T-helper 22 cell (primary cell): ENCODE measurements at regions not wholly inside any gene's neighbourhood (a gene's known extent, or its start where the extent isn't known, plus 50 kb on each side); places are given as distances from the start of the nearest gene placed in this dataset.
"Not testable (repeated sequence)": the region's sequence is repeated elsewhere in the genome, so short reads cannot be mapped to it uniquely, and the experiment has no call there.

Source experiments
- DNase-seq: peaks from one replicate; pipeline ENCODE4 v3.0.0-alpha.2; 2020; ENCODE audit warnings: low read depth

DNA sequence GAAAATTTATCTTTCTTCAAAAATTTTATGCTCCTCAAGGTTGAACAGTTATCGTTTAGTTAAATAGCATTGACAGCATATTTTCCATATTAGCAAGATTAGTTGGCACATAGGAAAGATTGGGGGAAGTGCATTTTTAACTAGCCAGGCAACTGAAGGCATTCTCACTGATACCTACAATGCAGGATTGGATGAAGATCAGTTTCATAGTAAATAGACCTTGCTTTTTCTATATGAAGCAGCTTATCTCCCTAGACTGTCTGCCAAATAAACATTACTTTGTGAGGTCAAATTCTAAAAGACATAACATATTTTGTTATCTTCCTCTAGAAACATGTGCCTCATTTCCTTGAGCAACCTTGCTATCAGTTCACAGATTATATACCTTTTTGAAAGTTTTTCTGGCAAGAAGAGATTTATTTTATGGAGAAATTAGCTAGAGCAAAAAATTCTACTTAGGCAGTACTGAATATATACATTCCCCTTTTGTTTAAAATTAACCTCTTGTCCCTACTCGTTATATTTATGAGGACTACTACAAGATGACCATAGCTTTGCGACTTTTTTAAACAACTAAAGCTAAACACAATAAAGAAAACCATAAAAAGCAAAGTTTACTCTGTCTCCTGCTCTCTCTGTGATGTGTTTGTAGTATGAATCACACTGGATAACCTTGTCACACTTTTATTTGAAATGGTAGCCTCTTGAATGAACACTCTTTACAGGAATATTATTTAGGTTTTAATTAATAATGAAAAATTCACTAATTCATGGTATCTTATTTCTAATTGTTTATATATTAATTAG lies 654.9 kb upstream of the TBL1XR1 start:
- no peak for DNase-seq

DNA sequence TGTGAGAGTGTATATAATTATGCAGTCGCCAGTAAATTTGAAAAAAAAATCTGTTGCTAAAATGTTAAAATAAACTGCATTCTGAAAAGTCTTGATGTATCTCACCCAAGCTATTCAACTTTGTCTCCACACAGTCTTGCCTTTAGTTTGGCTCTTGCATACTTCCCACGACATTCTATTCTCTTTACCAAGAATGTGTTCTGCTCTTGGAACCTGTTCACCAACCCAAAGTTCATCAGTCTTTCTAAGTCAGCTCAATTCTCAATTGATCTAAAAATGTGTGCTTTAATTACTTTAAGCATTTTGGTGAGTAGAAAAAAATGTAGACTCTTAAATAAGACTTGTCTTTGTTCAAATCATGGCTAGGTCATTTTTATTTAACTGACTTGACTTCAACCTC lies 657.7 kb upstream of the TBL1XR1 start:
- no peak for DNase-seq

DNA sequence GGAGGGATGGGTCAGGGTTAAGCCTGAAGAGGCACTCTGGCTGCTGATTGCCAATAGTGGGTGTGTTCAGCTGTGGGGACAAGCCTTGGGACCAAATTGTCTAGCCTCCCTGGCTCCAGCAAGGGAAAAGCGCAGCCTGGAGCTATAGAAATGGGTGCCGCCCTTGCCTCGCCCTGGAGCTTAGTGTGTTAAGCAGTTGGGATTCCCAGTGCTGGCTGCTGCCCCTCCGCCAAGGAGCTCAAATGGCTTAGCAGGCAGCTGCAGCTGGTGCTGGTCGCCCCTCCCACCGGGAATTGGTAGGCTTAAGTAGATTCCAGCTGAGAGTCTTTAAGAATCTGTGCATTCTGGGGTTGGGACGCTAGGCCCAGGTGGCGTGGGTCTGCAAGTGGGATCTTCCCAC lies 662.9 kb upstream of the TBL1XR1 start:
- DNase-seq = no peak

DNA sequence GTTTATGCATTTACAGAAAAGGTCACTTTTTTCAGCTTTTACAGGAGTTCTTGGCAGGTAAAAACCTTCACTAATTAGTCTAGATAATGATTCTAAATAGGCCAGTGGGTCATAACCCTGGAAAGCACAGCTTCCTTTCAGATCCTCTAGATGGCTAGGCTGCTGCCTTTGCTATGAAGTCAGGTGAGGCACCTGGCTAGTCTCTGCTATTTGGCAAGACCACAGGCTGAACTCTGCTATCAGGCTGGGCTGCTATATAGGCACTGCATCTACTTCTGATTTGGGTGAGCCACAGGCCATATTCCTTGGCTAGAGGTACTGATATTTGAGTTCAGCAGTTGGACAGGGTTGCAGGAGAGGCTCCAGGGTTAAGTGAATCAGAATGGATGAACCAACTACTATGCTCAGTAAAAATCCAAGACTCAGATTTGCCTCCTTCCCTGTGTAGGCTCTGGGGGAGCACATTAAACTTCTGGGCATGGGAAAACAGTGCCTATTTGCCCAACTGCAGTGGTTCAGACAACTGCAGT lies 665.7 kb upstream of the TBL1XR1 start:
- DNase-seq = no peak

DNA sequence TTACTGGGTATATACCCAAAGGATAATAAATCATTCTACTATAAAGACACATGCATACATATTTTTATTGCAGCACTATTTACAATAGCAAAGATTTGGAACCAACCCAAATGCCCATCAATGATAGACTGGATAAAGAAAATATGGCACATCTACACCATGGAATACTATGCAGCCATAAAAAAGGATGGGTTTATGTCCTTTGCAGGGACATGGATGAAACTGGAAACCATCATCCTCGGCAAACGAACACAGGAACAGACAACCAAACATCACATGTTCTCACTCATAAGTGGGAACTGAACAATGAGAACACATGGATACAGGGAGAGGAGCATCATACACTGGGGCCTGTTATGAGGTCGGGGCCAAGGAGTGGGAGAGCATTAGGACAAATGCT lies 665.0 kb upstream of the KCNMB2 start:
- DNase-seq = not testable (repeated sequence)

DNA sequence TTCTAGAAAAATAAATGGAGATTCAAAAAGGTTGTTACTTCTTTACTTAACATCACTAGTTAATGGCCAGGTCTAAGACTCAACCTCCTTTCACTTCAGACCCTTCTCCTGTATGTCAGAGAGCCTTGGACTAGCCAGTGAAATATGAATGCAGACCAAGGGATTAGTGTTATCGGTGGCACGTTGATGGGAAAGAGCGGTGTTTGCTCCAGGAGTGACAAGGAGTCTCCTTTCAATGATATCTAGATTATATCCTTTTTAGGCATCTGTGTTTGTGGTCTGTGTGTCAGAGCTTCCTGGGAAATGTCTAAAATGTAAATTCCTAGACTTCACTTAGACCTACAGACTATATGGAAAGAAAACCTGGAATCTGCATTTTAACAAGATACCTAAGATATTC lies 658.0 kb upstream of the KCNMB2 start:
- DNase-seq = no peak

DNA sequence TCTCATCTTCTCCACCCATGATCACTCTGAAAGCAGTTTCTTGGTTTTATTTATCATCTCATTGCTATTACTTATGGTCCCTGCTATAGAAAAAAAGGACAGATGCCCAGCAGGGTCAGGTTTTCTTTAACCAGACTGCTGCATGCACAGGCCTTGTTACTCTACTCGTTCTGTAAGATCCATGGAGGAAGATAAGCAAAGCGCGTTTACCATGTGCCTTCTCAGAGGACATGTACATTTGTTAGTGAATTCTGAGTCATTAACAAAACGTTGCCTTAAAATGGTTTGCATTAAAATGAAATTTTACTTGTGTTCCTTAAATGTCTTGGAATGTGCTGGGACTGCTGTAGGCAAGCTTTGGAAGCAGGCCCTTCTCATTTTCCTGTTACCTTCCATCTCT lies 657.3 kb upstream of the KCNMB2 start:
- DNase-seq = no peak

DNA sequence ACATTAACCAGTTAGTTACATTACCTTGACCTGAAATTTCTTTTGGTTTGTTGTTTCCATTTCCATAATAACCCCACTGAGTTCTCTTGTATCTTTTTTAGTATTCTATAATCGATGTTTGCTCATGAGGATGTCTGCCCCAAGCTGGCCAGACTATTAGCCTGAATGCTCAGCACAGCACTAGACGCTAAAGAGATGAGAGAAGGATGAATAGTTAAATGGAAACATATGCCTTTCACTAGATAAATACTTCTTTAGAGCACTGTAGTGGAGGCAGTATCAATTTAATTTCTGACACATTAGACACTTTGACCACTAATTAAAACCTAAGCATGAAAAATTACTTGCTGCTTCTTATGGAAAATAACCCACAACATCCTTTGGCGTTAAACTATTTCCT lies 654.9 kb upstream of the KCNMB2 start:
- no peak for DNase-seq

DNA sequence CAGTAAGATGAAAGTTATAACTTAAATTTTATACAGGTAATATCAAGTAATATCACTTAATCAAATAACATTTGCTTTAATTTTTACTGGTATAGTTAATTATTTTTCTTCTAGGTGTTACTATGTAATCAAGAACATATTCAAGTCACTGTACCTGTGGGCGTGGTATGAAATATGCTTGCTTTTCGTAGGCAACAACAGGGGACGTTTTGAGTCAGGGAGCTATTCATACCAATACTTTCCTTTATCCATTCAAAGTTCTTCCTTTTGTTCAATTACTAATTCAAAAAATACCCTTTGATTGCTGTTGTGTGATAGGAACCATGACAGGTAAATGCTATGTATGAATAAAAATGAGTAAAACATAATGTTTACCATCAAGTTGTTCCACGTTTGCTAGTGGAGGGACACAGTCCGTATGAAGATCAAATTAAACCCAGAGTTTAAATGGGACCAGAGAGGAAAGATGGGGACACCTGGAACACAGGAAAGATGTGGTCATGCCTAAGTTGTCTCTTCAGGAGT lies 654.0 kb upstream of the KCNMB2 start:
- DNase-seq = no peak

DNA sequence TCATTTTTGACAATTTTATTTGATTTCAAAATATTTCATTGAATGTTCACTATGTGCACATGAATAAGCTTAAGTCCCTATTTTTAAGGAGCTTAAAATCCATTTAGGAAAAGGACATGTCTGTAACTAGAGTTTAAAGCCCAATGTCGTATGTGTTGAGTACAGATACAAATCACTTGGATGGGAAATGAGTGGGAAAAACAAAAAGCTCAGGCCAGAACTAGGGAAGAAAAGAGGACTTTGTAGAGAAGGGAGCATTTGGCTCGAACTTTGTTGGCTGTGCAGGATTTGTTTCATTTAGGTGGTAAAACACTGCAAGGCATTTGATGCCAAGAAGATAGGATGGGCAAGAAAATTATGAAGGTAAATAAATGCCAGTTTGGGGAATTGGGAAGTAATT lies 653.1 kb upstream of the KCNMB2 start:
- no peak for DNase-seq

DNA sequence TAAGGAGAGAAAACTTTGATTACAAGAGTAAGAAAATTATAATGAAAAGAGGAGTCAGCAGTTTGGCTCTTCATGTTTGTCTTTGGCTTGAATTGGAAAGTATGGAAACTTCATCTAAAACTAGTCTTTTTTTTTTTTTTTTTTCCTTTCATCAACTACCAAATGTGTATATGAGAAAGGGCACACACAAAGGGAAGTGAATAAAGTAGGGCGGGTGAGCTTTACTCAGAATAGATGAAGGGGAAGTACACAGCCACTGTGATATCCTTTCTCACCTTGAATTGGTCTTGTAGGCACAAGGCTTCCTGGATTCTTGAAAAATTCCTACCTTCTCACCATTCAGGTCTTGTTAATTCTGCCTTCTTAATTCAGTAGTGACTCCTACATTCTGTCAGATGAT lies 652.3 kb upstream of the KCNMB2 start:
- no peak for DNase-seq

DNA sequence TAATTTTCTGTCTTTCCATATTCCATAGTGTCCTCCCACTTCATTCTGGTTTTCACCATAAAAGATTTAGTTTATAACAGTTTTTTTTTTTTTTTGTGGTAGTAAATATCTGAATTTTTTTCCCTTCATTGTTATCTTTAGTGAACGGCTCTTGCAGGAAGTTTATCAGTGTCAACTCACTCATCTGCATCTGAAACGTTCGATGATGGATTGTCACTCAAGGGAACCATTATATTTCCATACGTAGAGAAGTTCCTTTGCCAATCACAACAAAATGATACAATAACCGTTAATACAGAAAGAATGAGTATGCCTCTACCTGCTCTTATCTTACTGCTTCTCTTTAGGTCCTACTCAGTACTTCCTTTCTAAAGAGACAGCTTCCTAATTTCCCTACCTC lies 651.2 kb upstream of the KCNMB2 start:
- DNase-seq = no peak

DNA sequence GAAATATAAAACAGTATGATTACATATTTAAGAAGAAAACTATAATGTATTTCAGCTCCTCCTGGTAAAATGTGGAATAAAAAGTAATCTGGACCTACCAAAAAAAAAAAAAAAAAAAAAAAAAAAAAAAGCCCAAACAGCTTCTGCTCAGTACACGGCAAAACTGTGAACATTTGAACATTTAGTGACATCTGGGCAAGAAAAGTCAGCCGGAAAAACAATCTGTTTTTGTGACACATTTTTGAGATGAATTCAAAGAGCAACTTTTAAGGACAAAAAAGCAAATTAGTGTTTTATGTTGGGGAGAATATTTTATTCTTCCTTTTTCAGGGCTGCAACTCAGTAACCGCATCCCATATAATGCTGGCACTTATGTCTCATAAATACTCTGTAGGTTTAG lies 649.7 kb upstream of the KCNMB2 start:
- DNase-seq = no peak

DNA sequence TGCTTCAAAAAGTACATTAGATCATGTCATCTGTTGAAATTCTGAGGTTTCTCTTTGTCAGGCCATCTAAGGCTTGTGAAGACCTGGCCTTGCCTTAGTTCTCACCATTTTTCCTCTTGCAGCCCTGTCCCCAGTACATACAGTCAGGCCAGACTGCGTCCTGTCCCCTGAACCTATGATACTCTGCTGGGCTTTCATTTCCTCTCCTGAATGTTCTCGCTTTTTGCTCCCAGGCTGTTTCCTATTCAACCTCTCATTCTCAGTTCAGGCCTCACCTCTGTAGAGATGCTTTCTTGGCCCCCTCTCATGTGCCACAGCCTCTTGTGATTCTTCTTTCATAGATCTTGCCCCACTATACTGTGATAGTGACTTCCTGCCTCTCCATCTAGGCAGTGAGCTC lies 648.8 kb upstream of the KCNMB2 start:
- DNase-seq = no peak

DNA sequence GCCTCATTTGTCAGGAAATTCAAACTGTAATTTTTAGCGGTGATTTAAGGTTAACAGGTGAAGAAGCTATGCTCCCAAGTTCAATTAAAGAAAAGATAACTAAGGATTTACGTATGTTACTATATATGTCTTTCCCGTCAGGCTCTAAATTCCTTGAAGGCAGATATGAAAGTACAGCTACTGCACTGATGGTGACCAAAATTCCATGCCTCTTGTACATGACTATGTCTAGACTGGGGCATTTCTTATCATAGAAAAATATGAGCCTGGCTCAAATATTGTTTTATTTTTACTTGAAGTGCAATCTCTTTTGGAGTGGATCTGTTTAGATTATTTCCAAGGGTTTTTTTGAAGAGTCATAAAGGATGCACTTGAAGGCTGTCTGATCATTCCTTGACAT lies 647.1 kb upstream of the KCNMB2 start:
- DNase-seq = no peak

DNA sequence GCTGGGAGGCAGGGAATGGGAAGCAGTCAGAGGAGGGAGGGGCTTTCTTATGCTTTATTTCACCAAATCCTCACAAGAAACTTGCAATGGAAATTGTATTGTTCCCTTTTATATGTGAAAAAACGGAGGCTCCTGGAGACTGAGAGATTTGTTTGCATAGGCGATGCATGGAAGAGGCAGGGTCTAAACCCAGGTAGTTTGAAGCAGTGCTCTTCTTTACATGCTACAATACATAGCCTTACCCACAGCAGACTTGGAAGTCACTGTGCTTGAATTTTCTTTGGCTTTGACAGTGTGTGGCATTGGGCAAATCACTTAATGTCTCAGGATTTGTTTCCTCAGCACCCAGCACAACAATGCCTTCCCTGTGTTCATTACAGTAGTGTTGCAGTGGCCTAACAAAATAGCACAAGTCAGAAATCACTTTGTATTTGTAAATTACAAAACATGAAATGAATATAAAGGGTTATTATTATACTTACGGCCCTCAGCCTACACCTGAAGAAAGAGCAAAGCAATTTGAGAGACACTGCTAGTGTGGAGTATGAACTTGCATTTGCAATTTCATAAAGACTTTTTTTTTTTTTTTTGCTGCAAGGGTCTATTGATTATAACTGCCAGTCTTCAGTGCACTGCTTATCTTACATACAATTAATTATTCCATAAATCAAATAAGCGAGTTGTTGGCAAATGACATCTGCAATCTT lies 646.4 kb upstream of the KCNMB2 start:
- DNase-seq = no peak

DNA sequence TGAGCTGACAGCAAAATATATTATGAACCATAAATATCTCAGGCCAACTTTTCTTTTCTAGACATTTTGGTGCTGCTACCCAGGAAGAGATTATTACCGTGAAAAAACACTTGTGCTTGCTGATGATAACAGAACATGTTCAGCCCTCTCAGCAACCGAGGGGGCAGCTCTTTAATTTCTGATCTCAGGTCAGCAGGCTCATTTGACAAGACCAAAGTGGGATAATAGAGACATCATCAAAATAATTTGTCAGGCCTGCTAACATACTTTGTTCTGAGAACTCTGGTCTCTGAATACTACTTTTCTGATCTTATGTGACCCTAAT lies 645.9 kb upstream of the KCNMB2 start:
- no peak for DNase-seq

DNA sequence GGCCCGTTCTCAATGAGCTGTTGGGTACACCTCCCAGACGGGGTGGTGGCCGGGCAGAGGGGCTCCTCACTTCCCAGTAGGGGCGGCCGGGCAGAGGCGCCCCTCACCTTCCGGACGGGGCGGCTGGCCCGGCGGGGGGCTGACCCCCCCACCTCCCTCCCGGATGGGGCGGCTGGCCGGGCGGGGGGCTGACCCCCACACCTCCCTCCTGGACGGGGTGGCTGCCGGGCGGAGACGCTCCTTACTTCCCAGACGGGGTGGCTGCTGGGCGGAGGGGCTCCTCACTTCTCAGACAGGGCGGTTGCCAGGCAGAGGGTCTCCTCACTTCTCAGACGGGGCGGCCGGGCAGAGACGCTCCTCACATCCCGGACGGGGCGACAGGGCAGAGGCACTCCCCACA lies 644.7 kb upstream of the KCNMB2 start:
- not testable (repeated sequence) for DNase-seq

DNA sequence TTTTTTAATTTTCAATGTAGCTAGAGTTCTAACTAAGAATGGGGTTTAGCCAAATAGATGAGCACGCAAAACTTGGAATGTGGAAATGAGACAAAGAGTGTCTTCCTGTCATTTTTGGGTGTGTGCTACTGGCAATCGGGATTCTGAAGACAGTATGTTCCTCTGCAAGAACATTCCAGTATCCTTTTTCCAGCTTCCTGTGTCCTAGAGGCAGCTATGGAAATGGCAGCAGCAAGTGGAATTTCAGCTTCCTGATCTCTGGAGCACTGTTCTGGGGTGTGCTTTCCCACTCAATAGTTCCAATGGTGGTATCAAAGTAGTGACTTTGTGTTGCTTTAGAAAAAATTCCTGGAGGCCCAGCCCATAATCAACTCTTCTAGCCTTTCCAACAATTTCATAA lies 642.9 kb upstream of the KCNMB2 start:
- no peak for DNase-seq

DNA sequence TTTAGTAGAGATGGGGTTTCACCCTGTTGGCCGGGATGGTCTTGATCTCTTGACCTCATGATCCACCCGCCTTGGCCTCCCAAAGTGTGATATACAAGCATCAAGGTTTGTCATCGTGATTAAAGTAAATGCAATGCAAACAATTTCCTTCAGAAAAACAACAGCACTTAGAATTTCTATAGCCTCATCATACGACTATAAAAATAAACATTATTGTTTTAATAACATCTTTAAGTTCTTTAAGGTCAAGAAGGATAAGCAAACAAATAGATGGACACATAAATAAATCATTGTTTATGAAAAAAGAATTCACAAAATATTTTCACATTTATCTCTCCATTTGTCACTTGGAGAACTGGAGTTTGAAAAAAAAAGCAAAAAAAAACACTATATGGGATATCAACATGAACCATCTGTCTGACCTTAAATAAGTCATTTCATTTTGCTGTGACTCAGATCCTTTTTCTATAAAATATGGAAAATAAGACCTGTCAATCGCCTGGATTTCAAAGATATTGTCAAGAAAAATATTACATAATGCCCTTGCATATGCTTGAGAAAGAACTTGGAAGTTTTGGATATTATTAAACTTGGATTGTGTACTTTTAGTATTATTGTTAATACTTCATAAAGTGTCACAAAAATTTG lies 642.0 kb upstream of the KCNMB2 start:
- no peak for DNase-seq

DNA sequence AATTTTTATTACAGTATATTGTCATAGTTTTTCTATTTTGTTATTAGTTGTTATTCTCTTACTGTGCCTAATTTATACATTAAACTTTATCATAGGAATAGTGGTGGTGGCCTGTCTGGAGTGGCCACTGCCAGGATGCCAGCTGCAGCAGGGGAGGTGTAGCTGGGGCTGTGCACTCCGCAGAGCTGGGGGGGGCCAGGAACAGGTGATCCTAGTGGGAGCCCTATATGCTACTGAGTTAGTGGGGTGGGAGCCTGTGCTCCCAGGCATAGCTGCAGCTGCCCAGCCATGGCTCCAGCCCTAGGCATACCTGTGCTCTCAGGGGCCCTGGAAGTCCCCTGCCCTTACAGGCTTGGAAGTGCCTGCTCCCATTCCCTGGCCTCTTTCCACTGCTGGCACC lies 638.1 kb upstream of the KCNMB2 start:
- no peak for DNase-seq

DNA sequence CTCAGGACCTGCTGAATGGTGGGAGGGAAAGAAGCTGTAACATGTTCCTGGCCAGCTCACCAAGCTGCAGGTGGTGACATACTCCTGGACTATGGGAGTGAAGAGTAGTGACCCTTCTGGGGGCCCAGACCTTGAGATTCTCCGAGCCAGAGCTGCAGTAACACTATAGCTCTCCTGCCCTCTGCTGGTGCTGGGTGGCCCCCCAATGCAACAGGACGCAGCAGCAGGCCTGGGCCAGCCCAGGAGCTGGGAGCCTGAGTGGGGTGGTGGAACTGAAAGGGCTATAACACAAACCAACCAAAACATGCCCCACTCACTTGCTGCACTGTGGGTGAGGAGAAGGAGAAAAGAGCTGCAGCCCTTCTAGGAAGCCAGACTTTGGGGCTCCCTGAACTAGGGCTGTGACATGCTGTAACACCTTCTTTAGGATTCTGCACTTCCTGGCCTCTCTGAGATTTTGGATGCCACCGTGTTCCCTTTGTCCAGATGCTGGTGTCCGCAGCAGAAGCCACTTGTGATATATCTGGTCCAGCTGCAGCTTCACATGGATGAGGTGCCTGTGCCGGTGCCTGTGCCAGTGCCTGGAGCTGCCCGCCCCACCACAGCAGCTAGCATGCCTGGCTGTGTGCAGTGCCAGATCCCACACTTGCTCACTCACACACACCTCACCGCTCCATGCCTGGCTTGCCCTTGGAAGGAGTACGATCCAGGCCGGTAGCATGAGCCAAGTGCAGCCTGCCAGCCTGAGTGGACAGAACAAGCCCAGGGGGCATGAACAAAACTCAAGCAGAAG lies 636.8 kb upstream of the KCNMB2 start:
- DNase-seq = no peak
